ENCODE measurements at regions not wholly inside any gene's neighbourhood (a gene's known extent, or its start where the extent isn't known, plus 50 kb on each side); places are given as distances from the start of the nearest gene placed in this dataset.

- TF ChIP-seq ZFP3 (CRISPR knock-in tag; IDR thresholded peaks at IDR 0.05) = no peak
- TF ChIP-seq CSRNP3 (CRISPR knock-in tag; IDR thresholded peaks at IDR 0.05) = no peak
- no peak for TF ChIP-seq TCF4 (CRISPR knock-in tag; IDR thresholded peaks at IDR 0.05; ENCODE audit: borderline replicate concordance)
- no peak for TF ChIP-seq ZFP30 (CRISPR knock-in tag; IDR thresholded peaks at IDR 0.05)
- TF ChIP-seq TOX (CRISPR knock-in tag; IDR thresholded peaks at IDR 0.05; ENCODE audit: borderline replicate concordance) = 0 out of 2 replicates have a peak, but pooled peaks have one; percentile 25
- no peak for TF ChIP-seq PPARA (CRISPR knock-in tag; IDR thresholded peaks at IDR 0.05; ENCODE audit: borderline replicate concordance)
- no peak for TF ChIP-seq POU6F1 (CRISPR knock-in tag; IDR thresholded peaks at IDR 0.05; ENCODE audit: borderline replicate concordance, low read depth)
- peak; percentile 34; the same call in 1 of the 3 replicates for ATAC-seq
Observed at GRCh38 chr21:35229290-35229689, 180.2 kb upstream of the RUNX1 start.

GRCh38 chr21:35227786-35228185, 178.7 kb upstream of the RUNX1 start:
- ATAC-seq = no peak
- TF ChIP-seq ZFP3 (CRISPR knock-in tag; IDR thresholded peaks at IDR 0.05) (no peak), ZNF8 (CRISPR knock-in tag; IDR thresholded peaks at IDR 0.05) (no peak), PPARA (CRISPR knock-in tag; IDR thresholded peaks at IDR 0.05; ENCODE audit: borderline replicate concordance) (no peak), CSRNP3 (CRISPR knock-in tag; IDR thresholded peaks at IDR 0.05) (no peak), SNAI2 (CRISPR knock-in tag; IDR thresholded peaks at IDR 0.05) (no peak), TSHZ2 (CRISPR knock-in tag; IDR thresholded peaks at IDR 0.05) (no peak), ZNF70 (CRISPR knock-in tag; IDR thresholded peaks at IDR 0.05) (no peak), CREB5 (CRISPR knock-in tag; IDR thresholded peaks at IDR 0.05; ENCODE audit: low read depth) (no peak), ARNTL (CRISPR knock-in tag; IDR thresholded peaks at IDR 0.05; ENCODE audit: borderline replicate concordance, low read depth) (no peak), CSDC2 (CRISPR knock-in tag; IDR thresholded peaks at IDR 0.05) (no peak), BACH2 (CRISPR knock-in tag; IDR thresholded peaks at IDR 0.05; ENCODE audit: borderline replicate concordance) (no peak), ISL1 (CRISPR knock-in tag; IDR thresholded peaks at IDR 0.05) (no peak), TOX (CRISPR knock-in tag; IDR thresholded peaks at IDR 0.05; ENCODE audit: borderline replicate concordance) (no peak)

- ATAC-seq = no peak
- TF ChIP-seq OSR1 (CRISPR knock-in tag; IDR thresholded peaks at IDR 0.05) (no peak), ZFP30 (CRISPR knock-in tag; IDR thresholded peaks at IDR 0.05) (no peak), CREB5 (CRISPR knock-in tag; IDR thresholded peaks at IDR 0.05; ENCODE audit: low read depth) (no peak), CSDC2 (CRISPR knock-in tag; IDR thresholded peaks at IDR 0.05) (no peak), TSHZ2 (CRISPR knock-in tag; IDR thresholded peaks at IDR 0.05) (no peak), PPARA (CRISPR knock-in tag; IDR thresholded peaks at IDR 0.05; ENCODE audit: borderline replicate concordance) (no peak), ZC3H10 (CRISPR knock-in tag; IDR thresholded peaks at IDR 0.05) (no peak), ZFP3 (CRISPR knock-in tag; IDR thresholded peaks at IDR 0.05) (no peak), PATZ1 (CRISPR knock-in tag; IDR thresholded peaks at IDR 0.05; ENCODE audit: borderline replicate concordance) (no peak), TOX (CRISPR knock-in tag; IDR thresholded peaks at IDR 0.05; ENCODE audit: borderline replicate concordance) (no peak), ISL1 (CRISPR knock-in tag; IDR thresholded peaks at IDR 0.05) (no peak)
Observed at GRCh38 chr21:35226968-35227744, 178.1 kb upstream of the RUNX1 start.

Data from SK-N-SH treated with all-trans-retinoic acid at 6 μM for 48 hours (cell line).